ENCODE measurements at regions not wholly inside any gene's neighbourhood (a gene's known extent, or its start where the extent isn't known, plus 50 kb on each side); places are given as distances from the start of the nearest gene placed in this dataset.
"Not testable (repeated sequence)": the region's sequence is repeated elsewhere in the genome, so short reads cannot be mapped to it uniquely, and the experiment has no call there.

DNA sequence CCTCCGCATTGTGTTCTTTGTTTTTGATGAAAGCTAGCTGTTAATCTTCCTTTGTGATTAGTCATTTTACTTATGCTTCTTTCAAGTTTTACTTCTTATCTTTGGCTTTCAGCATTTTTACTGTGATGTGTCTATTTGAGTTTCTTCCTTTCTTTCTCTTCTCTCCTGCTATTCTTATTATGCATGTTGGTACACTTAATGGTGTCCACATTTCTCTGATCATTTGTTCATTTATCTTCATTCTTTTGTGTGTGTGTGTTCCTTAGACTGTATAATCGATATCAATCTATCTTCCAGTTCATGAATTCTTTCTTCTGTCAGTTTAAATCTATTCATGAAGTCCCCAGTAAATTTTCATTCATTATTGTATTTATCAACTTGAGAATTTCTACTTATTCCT, 1650.3 kb downstream of the BRINP3 start:
- Histone ChIP-seq H3K9ac (ENCODE audit: low read length) (no peak overlapping the region), H3K79me2 (ENCODE audit: low read length) (no peaks in the 10 kb centered on the region), H3K9me3 (ENCODE audit: insufficient read depth, low read length) (no peaks in the 10 kb centered on the region), H3K4me3 (ENCODE audit: low read length) (no peak overlapping the region), H4K20me1 (ENCODE audit: insufficient read depth, low read length) (no peaks in the 10 kb centered on the region), H3K4me2 (ENCODE audit: low read length) (no peak overlapping the region), H3K27ac (ENCODE audit: low read length) (no peak overlapping the region), H3K27me3 (ENCODE audit: low read depth, low read length) (no peaks in the 10 kb centered on the region), H2AFZ (ENCODE audit: low read depth, low read length) (no peak overlapping the region), H3K36me3 (replicated peaks; ENCODE audit: low read depth, low read length) (no peaks in the 10 kb centered on the region), H3K4me1 (ENCODE audit: low read length) (no peaks in the 10 kb centered on the region)
- TF ChIP-seq, protein P1, sequence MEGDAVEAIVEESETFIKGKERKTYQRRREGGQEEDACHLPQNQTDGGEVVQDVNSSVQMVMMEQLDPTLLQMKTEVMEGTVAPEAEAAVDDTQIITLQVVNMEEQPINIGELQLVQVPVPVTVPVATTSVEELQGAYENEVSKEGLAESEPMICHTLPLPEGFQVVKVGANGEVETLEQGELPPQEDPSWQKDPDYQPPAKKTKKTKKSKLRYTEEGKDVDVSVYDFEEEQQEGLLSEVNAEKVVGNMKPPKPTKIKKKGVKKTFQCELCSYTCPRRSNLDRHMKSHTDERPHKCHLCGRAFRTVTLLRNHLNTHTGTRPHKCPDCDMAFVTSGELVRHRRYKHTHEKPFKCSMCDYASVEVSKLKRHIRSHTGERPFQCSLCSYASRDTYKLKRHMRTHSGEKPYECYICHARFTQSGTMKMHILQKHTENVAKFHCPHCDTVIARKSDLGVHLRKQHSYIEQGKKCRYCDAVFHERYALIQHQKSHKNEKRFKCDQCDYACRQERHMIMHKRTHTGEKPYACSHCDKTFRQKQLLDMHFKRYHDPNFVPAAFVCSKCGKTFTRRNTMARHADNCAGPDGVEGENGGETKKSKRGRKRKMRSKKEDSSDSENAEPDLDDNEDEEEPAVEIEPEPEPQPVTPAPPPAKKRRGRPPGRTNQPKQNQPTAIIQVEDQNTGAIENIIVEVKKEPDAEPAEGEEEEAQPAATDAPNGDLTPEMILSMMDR (IDR thresholded peaks at IDR 0.05; ENCODE audit: low read depth, low read length), result no peak
- no peak for TF ChIP-seq EZH2phosphoT487 (IDR thresholded peaks at IDR 0.05; ENCODE audit: low read depth)

DNA sequence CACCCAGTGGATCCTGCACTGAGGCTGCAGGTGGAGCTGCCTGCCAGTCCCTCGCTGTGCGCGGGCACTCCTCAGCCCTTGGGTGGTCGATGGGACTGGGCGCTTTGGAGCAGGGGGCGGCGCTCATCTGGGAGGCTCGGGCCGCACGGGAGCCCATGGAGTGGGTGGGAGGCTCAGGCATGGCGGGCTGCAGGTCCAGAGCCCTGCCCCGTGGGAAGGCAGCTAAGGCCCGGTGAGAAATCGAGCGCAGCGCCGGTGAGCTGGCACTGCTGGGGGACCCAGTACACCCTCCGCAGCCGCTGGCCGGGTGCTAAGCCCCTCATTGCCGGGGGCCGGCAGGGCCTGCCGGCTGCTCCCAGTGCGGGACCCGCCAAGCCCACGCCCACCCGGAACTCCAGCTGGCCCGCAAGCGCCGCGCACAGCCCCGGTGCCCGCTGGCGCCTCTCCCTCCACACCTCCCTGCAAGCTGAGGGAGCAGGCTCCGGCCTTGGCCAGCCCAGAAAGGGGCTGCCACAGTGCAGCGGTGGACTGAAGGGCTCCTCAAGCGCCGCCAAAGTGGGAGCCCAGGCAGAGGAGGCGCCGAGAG, 1636.5 kb downstream of the BRINP3 start:
- not testable (repeated sequence) for H3K79me2 ChIP-seq (ENCODE audit: low read length); H3K27me3 ChIP-seq (ENCODE audit: low read depth, low read length); H4K20me1 ChIP-seq (ENCODE audit: insufficient read depth, low read length); H2AFZ ChIP-seq (ENCODE audit: low read depth, low read length); H3K4me1 ChIP-seq (ENCODE audit: low read length); H3K4me3 ChIP-seq (ENCODE audit: low read length); H3K36me3 ChIP-seq (replicated peaks; ENCODE audit: low read depth, low read length); H3K4me2 ChIP-seq (ENCODE audit: low read length); H3K9me3 ChIP-seq (ENCODE audit: insufficient read depth, low read length); H3K27ac ChIP-seq (ENCODE audit: low read length); H3K9ac ChIP-seq (ENCODE audit: low read length)

DNA sequence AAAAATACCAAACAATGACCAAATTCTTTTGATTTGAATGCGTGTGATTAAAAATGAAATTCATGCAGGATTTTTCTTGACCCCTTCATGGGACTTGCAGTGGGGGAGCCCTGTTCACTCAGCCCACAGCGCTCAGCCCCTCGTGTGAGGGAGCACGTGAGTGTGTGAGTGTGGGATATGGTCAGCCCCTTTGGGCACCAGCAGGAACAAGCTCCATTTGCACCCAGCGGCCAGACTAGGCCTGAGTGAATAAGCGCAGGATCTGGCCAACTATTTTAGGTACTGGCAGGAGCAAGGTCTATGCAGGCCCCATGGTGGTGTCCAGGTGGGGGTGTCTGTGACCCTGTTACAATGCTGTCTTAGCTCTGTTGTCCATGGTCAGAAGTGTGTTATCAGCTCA, 1631.2 kb downstream of the BRINP3 start:
- no peak for TF ChIP-seq EZH2phosphoT487 (IDR thresholded peaks at IDR 0.05; ENCODE audit: low read depth)
- TF ChIP-seq, protein P1 (IDR thresholded peaks at IDR 0.05; ENCODE audit: low read depth, low read length), result no peak
- H3K4me2 ChIP-seq (ENCODE audit: low read length), result no peak overlapping the region
- no peaks in the 10 kb centered on the region for H3K27me3 ChIP-seq (ENCODE audit: low read depth, low read length)
- H3K4me1 ChIP-seq (ENCODE audit: low read length), result no peaks in the 10 kb centered on the region
- H4K20me1 ChIP-seq (ENCODE audit: insufficient read depth, low read length), result no peaks in the 10 kb centered on the region
- no peak overlapping the region for H3K9ac ChIP-seq (ENCODE audit: low read length)
- no peak overlapping the region for H3K4me3 ChIP-seq (ENCODE audit: low read length)
- no peaks in the 10 kb centered on the region for H3K9me3 ChIP-seq (ENCODE audit: insufficient read depth, low read length)
- no peak overlapping the region for H3K27ac ChIP-seq (ENCODE audit: low read length)
- no peaks in the 10 kb centered on the region for H3K36me3 ChIP-seq (replicated peaks; ENCODE audit: low read depth, low read length)
- H3K79me2 ChIP-seq (ENCODE audit: low read length), result no peaks in the 10 kb centered on the region
- H2AFZ ChIP-seq (ENCODE audit: low read depth, low read length), result no peak overlapping the region

- H4K20me1 ChIP-seq (ENCODE audit: insufficient read depth, low read length), result no peaks in the 10 kb centered on the region
- no peak overlapping the region for H3K4me2 ChIP-seq (ENCODE audit: low read length)
- no peak overlapping the region for H3K27ac ChIP-seq (ENCODE audit: low read length)
- TF ChIP-seq, protein P1 (IDR thresholded peaks at IDR 0.05; ENCODE audit: low read depth, low read length), result no peak
- no peak for TF ChIP-seq EZH2phosphoT487 (IDR thresholded peaks at IDR 0.05; ENCODE audit: low read depth)
- no peaks in the 10 kb centered on the region for H3K27me3 ChIP-seq (ENCODE audit: low read depth, low read length)
- no peak overlapping the region for H3K9ac ChIP-seq (ENCODE audit: low read length)
- no peaks in the 10 kb centered on the region for H3K4me1 ChIP-seq (ENCODE audit: low read length)
- no peaks in the 10 kb centered on the region for H3K79me2 ChIP-seq (ENCODE audit: low read length)
- H3K36me3 ChIP-seq (replicated peaks; ENCODE audit: low read depth, low read length), result no peaks in the 10 kb centered on the region
- H2AFZ ChIP-seq (ENCODE audit: low read depth, low read length), result no peak overlapping the region
- H3K4me3 ChIP-seq (ENCODE audit: low read length), result no peak overlapping the region
- no peaks in the 10 kb centered on the region; the same call in 1 of the 2 replicates for H3K9me3 ChIP-seq (ENCODE audit: insufficient read depth, low read length)
Measured at GRCh38 chr1:188857526-188858087, 1620.1 kb downstream of the BRINP3 start.

All from OCI-LY3 (cell line).